ENCODE measurements at regions not wholly inside any gene's neighbourhood (a gene's known extent, or its start where the extent isn't known, plus 50 kb on each side); places are given as distances from the start of the nearest gene placed in this dataset.

- TF ChIP-seq CTCF (IDR thresholded peaks at IDR 0.05) (no peak), POLR2A (IDR thresholded peaks at IDR 0.05) (no peak)
Observed at GRCh38 chr12:90484094-90484493, 470.9 kb downstream of the CCER1 start.
